Right atrium auricular region (tissue), 2 donors: ENCODE measurements at regions not wholly inside any gene's neighbourhood (a gene's known extent, or its start where the extent isn't known, plus 50 kb on each side); places are given as distances from the start of the nearest gene placed in this dataset.

Experiments
- DNase-seq: peaks from one replicate; pipeline ENCODE4 v3.0.0-alpha.2; 2019; ENCODE audit warnings: low spot score
- H3K27ac ChIP-seq, 2 donors: fragments of 200-600 bp; sonication (generic); 1 replicate in 1 of 2; 2 replicates in 1 of 2; pipeline ENCODE4 v1.5.1; 2016 to 2019
- H3K27me3 ChIP-seq, 2 donors: fragments of 200-600 bp; sonication (generic); one replicate each; pipeline versions ENCODE4 v1.5.1 to v1.6.0; 2017 to 2019
- H3K36me3 ChIP-seq: fragments of 200-600 bp; sonication (generic); one replicate; pipeline ENCODE4 v1.5.1; 2016
- H3K4me1 ChIP-seq, 2 donors: fragments of 200-600 bp; sonication (generic); one replicate each; pipeline versions ENCODE4 v1.5.1 to v1.6.0; 2017 to 2019
- H3K4me3 ChIP-seq, 2 donors: fragments of 200-600 bp; sonication (generic); 1 replicate in 1 of 2; 2 replicates in 1 of 2; pipeline ENCODE4 v1.5.1; 2017 to 2019; ENCODE audit warnings: mild to moderate bottlenecking in 1 of 2, moderate library complexity in 1 of 2
- H3K9me3 ChIP-seq, 2 donors: fragments of 200-600 bp; sonication (generic); one replicate each; pipeline ENCODE4 v1.5.1; 2019
- CTCF ChIP-seq, 2 donors: fragments of 200-600 bp; sonication (generic); IDR thresholded peaks; one replicate each; pipeline ENCODE4 v1.5.1; 2019; ENCODE audit warnings: antibody characterized with exemption in 2 of 2

- Histone ChIP-seq H3K27ac (no peak overlapping the region), H3K36me3 (no peaks in the 10 kb centered on the region), H3K4me3 (no peak overlapping the region), H3K27me3 (no peaks in the 10 kb centered on the region), H3K9me3 (no peaks in the 10 kb centered on the region), H3K4me1 (peaks cover 0 to 4% of the 10 kb centered on the region in 2 donors)
- no peak for DNase-seq
- no peak for TF ChIP-seq CTCF (IDR thresholded peaks at IDR 0.05)
Measured at GRCh38 chr18:67646890-67647289, 130.4 kb upstream of the DSEL start.

- no peak overlapping the region for H3K4me3 ChIP-seq
- H3K27me3 ChIP-seq = no peaks in the 10 kb centered on the region
- no peak for DNase-seq
- no peak overlapping the region for H3K27ac ChIP-seq
- no peaks in the 10 kb centered on the region for H3K4me1 ChIP-seq
- H3K9me3 ChIP-seq = no peaks in the 10 kb centered on the region
- H3K36me3 ChIP-seq = no peaks in the 10 kb centered on the region
- no peak for TF ChIP-seq CTCF (IDR thresholded peaks at IDR 0.05)
Measured at GRCh38 chr18:67644226-67644625, 127.7 kb upstream of the DSEL start.

GRCh38 chr18:67639872-67640271 is 123.4 kb upstream of the DSEL start:
- H3K36me3 ChIP-seq = no peaks in the 10 kb centered on the region
- DNase-seq = no peak
- no peaks in the 10 kb centered on the region for H3K9me3 ChIP-seq
- H3K4me1 ChIP-seq = no peaks in the 10 kb centered on the region
- H3K27ac ChIP-seq = no peak overlapping the region
- TF ChIP-seq CTCF (IDR thresholded peaks at IDR 0.05) = no peak
- H3K4me3 ChIP-seq = no peak overlapping the region
- H3K27me3 ChIP-seq = no peaks in the 10 kb centered on the region

- TF ChIP-seq CTCF (IDR thresholded peaks at IDR 0.05) = no peak
- Histone ChIP-seq H3K4me1 (no peaks in the 10 kb centered on the region), H3K4me3 (no peak overlapping the region), H3K27me3 (no peaks in the 10 kb centered on the region), H3K27ac (no peak overlapping the region), H3K9me3 (no peaks in the 10 kb centered on the region), H3K36me3 (no peaks in the 10 kb centered on the region)
- no peak for DNase-seq
Measured at GRCh38 chr18:67636597-67637385, 120.3 kb upstream of the DSEL start.

GRCh38 chr18:67634631-67635338 is 118.3 kb upstream of the DSEL start:
- Histone ChIP-seq H3K36me3 (no peaks in the 10 kb centered on the region), H3K4me3 (no peak overlapping the region), H3K27me3 (no peaks in the 10 kb centered on the region), H3K27ac (no peak overlapping the region), H3K4me1 (no peaks in the 10 kb centered on the region), H3K9me3 (no peaks in the 10 kb centered on the region)
- DNase-seq = no peak
- TF ChIP-seq CTCF (IDR thresholded peaks at IDR 0.05) = no peak
